ENCODE measurements at regions not wholly inside any gene's neighbourhood (a gene's known extent, or its start where the extent isn't known, plus 50 kb on each side); places are given as distances from the start of the nearest gene placed in this dataset.

GRCh38 chr4:12580787-12581186 lies 903.4 kb downstream of the RAB28 start:
- no peak for TF ChIP-seq POLR2AphosphoS5 (IDR thresholded peaks at IDR 0.05; ENCODE audit: borderline replicate concordance, low read depth, low read length)
- no peak for TF ChIP-seq EZH2 (IDR thresholded peaks at IDR 0.05)
